AG08395 (cell line): ENCODE measurements at regions not wholly inside any gene's neighbourhood (a gene's known extent, or its start where the extent isn't known, plus 50 kb on each side); places are given as distances from the start of the nearest gene placed in this dataset.
A peak's percentile ranks its signal among the peaks of the same experiment; 100 is the strongest.

Experiments used
- DNase-seq: peaks from one replicate; pipeline ENCODE4 v3.0.0; 2012; ENCODE audit warnings: mixed read lengths, low spot score

DNA sequence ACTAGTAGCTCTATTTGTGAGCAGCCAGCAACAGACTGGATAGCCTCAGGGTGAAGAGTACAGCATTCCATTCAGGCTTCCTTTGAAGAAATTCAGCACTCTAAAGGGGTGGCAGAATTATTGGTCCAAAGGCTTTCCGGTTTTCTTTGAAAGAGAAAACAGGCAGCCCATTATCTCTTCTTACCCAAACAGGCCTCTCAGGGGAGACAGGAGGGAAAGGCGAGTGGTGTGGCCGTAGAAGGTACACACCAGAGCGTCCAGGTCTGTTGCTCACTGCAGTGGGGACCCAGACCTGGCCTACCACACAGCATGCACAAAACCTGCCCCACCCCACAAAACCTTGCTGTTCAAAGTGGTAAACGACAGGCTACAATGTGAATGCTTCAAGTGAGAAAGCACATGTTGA lies 83.3 kb downstream of the ZNF608 start:
- peak; percentile 11 for DNase-seq

DNA sequence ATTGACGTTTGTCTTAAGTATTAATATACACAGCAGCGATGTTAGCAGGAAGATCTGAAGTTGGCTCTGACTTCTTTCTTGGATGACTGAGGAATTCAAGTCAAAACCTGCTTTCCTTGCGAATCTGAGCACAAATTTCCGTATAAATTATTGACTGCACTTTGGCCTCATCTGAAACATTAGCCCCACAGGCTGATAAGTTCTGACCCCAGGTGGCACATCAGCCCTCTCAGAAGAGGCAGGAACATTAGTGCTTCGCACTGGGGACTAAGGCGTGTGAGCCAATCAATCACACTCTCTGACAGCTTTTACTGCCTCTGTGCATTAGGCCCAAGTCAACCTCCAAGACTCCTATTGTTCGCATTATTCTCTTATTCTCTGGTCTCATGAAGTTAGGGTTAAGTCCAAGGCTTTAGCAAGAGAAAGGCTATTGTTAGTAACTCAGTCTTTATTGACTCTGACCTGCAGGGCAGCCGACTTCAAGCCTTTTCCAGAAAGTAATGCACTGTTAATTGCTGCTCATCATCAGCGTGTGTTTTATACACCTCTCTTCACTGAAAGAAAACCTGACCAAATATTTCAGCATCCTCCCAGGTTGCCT lies 84.2 kb downstream of the ZNF608 start:
- no peak for DNase-seq

DNA sequence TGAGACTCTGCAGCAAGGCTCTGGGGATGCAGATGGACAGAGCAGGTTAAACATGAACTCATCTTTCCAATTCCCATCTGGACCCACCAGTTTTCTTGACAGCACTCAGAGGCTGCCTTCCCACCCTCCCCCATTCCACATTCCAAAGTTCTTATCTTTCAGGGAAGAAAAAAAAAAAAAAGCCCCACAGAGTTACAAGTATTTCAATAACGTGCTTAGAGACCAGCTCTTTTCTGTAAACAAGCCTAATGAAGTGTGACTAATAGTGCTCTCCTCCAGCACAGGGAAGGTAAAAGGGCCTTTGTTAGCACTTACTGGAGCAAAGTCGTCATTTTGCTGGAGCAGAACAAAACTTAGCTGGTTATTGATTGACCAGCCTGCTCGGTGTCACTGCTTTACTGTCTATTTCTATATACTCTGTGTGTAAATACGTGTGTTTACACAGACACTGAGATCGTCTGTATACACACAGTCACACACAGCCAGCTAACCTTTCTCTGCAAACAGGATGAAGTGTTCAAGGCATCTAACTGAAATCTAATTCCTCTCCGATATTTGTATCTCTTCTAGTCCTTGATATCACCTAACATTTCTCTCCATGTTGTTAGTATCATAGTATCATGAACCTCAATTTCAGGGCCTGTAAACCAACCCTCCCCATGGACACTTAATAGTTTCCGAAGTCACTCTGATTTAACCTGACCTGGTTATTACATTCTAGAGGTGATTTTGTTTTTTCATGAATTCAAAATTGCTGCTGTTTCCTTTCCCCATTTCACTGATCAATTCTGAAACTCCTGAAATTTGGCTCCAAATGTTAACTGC lies 84.9 kb downstream of the ZNF608 start:
- peak; percentile 56 for DNase-seq

DNA sequence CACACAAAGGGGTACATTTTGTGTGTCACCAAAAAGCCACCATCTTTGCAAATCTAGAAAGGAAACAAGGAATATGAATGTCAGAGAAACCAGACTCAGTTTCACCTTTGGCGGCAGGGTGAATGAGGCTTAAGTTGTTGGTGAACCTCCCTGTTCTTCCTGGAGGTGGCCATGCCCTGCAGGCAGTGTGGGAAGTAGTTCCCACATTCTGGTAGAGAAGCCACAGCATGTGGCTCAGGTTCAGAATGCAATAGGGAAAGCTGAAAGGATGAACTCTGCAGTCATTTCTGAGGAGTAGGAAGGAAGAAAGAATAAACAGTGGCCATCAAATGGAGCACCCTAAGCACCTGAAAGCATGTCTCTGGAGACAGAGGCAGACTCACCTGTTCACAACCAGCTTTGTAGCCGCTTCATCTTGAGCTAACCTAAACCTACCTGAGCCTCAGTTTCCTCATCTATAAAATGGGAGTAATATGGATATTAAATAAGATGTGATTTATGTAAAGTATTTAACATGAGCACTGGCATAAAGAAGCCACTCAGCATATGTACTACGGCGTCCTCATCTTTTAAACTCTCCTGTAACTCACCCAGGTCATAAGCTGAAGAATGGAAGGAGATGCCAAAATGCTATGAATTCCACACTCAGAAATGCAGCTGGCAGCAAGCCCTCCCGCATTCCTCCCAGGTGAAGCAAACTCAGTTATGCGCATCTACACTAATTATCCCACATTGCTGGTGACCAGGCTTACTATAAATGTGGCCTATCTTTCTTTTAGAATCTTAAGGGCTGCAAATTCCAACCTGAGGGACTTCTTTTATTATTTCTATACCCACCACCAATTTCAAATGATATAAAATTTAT lies 86.0 kb downstream of the ZNF608 start:
- DNase-seq, result peak; percentile 31

DNA sequence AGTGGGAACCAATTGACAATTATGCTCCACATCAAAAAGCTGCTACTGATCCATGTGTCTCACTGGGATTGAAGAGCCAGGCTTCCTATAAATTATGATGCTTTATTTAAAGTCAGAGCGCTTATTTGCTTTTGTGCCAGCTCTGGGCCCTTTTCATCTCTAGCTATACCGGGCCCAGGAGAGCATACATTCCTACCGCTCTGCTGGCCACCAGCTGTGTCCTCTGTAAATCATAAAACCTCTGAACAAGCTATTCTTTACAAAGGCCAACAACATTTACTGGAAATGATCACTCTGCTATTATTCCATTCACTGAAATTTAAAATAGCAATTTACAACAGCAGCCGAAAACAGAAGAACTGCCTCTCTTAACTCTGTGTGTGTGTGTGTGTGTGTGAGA lies 86.6 kb downstream of the ZNF608 start:
- DNase-seq, result no peak

DNA sequence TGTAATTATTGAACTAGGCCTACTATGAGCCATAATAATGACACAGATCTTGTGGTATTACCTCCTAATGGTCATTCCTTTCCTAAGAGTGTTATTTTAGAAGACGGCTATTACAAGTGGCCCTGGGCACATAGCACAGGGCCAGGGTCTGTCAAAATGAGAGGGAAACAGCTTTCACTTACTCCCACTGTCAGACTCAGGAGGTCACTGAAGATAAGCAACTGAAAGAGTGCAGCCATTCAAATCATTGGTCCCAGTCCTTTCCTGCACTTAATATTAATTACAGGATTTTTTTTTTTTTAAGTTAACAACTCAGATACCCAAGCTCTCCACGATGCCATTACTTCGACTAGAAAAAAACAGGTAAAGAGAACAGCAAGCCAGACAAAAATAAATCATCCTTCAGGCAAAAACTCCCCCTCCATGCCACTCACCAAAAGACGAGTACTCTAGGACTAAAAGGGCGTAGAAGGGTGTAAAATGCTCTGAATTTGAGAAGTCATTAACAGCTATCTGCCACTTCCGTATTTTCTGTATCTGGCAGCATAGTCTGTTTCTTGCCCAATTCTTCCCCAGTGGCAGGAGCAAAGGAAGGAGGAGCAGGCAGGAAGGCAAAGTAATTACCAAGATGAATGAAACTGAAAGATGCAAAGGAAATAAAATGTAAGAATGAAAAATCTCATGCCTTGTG lies 87.4 kb downstream of the ZNF608 start:
- DNase-seq, result no peak

DNA sequence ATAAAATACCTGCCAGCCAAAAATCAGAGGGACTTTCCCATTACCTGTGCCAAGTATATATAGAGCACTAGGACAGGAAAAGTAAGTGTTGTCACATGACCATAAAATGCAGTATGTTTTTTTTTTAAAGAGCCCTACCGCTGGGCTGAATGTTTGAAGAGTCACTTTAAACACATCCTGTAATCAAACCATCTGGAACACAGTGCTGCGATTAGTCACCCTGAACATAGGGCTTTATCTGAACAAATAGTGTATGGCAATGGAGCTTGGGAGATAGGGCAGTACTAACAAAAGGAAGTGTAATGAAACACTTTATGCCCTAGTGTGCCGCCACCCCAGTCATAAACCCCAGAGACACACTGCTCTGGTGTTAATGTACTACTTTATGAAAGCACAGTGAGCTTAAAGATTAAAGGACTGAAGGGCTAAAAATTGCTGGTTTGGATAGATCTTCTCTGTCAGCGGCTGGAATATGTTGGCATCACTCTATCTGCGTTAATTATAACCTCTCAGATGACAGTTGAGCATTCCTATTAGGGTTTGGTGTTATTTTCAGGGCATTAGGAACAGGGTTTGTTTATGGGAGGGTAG lies 90.4 kb downstream of the ZNF608 start:
- peak; percentile 19 for DNase-seq

DNA sequence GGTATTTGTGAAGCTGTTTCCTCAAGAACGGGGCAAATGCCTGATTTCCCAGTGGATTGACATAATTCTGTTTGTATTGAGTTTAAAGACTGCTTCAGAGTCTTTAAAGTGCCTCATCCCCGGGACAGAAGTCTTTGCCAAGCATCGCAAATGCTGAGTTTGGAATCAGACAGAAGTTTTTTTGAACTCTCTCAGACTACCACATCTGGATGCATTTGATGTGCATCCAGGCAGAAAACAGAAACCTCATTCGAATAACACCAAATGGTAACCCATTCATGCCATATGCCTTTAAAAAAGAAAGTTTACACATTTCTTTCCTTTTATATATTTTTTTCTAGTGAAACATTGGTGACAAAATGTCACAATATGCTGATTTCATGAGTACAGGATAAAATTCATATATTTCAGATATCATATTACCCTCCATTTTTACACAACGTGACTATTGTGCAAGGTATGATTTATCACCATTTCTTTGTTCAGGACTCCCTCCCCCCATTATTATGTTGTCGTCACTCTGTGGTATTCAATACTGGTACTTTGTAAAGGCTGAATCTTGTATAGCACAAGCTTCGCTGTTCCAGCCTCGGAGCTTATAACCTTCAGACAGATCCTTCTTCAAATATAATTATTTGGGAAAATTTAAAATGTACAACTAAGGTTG lies 91.1 kb downstream of the ZNF608 start:
- no peak for DNase-seq

DNA sequence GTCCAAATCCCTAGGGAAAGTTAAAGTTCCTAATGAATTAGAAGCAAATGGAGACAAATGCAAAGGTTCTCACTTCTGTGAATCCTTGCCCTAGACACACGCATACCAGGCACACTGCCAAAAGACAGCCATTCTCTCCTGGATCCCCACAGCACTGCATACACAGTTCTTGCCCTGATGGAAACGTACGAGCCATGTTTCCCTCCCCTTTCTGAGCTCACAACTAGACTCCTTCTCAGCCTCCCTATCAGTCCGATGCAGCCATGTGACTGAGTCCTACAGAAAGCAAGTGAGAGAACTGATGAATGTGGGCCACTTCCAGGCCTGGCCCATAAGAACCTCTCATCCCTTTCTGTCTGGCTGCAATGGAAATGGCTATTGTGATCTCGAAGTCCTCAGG lies 92.0 kb downstream of the ZNF608 start:
- no peak for DNase-seq

DNA sequence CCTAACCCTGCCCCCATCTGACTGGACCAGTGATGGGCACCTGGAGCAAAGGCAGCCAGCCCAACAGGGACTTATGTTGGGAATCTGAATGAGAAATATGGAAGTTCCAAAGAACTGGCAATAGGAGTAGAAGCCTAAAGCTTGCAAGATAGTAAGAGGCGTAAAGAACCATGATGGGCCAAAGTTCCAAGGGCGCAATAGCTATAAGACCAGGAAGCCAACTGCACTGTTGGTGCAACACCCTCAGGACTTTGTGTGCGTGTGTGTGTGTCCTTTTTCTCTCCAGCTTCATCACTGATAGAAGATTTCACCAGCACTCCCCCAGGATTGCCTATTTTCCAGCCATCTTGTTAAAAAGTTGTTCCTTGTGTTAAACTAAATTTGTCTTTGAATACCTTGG lies 92.8 kb downstream of the ZNF608 start:
- DNase-seq, result no peak

DNA sequence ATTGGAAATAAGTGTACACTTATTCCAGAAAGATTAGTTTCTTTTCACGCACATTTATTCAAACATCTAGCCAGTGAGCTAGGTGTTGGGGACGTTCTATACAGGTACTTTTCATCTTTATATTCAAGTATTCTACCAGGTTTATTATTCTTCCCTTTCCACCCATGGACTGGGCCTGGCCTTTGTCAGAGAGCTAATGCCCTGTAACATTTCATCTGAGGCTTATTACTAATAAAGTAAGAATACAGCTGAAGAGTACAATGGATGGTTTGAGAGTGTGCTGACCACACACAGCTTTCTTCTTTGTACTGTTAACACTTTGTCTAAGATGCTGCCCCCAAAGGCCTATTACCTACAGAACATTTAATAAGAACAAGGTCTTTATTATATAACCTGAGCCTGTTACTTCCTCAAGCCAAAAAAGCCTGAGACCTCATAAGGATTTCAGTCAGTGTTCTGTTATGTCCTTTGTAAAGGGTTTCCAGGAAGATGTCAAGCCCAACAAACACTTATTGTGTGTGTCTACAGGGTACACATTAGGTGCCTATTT lies 93.5 kb downstream of the ZNF608 start:
- no peak for DNase-seq

DNA sequence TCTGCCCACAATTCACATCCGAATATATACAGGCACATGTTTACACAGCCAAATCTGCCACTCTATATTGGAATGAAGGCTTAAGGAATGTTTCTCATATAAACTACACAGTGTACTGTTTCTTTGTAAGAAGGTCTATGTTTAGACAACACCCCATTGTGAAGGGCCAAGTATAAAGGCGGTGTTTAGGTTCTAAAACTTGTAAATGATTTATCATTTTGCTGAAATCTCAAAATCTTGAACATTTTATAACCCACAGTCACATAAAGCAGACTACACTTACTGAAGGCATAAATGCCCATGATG lies 94.0 kb downstream of the ZNF608 start:
- DNase-seq, result no peak

DNA sequence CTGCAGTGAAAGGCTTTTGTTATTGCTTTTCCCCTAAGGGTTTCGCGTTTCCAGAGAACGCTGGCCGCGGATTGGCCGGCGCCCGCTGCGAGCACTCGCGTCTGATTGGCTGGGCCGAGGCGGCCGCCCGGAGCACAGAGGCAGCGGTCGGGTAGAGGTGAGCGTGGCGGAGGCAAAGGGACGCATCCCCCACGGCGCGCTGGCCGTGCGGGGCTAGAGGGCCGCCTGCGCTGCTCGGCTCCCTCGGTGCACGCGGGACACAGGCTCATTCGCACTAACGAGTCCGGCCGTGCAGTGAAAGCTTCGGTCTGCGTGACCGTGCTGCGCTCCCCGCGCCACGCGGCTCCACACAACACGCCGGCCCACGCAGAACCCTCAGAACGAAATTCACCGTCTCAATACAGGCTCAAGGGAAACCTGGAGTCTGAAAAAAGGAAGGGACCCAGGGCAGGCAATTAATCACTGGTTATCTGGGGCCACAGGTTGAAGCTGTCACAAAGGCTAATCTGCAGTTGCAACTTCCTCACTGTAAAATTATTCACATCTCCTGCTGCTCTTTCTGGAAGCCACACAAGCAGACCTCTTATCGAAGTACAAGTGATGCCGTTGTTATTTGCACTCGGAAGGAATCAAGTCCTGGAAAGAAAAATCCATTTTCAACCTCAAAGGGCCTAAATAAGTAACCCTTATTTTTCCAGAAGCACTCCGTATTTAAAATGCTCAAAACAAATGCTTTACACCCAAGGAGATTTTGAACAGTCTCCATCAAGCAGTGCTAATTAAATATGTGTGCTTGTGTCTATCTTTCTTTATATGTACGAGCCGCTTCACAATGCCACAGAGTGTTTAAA lies 94.6 kb downstream of the ZNF608 start:
- peak; percentile 82 for DNase-seq

DNA sequence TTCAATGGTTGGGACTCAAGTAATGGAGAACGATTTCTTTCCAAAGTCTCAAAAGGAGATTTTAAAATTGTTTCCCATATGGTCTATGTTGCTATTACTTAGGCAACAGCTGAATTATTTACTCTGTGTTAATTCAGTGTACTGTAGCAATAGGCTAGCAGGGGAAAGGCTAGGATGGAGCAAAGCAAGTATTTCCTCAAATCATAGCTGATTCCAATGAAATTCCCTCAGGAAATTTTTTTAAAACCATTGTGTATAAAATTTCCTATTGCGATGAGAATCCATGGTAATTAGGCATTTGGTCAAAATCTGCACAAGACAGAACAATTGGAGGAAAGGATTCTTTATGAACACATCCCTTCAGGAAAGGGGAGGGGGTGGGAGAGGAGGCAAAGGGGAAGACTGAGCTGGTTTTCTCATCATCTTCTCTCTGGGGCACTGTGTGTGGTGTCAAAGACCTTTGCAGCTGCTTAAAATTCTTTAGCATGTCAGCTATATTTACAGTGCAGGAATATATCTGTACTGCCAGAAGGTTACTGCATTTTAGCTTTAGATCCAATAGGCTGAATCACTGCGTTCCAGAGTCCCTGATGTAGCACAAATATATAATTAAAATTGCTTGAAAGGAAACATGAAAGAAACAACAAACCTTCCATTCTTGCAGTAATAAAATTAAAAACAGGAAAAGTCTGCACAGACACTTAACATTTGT lies 95.3 kb downstream of the ZNF608 start:
- DNase-seq, result no peak

DNA sequence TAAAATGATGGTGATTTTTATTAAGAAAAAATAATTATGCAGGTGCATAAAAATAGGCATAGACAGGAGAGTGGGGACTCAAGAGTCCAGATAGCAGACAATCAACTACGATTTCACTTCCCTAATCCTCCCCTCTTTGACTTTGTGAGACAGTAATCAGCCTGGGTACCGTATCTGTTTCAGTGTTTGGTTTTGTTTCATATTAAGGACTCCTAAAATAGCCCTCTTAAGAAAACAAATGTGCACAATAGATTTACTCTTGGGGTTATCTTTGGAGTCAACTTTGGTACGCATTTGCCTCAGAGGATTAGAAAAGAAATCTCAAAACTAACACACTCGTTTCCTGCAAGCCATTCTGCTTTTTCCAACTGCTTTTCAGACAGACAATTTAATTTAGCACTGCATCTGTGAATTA lies 96.3 kb downstream of the ZNF608 start:
- DNase-seq, result no peak

DNA sequence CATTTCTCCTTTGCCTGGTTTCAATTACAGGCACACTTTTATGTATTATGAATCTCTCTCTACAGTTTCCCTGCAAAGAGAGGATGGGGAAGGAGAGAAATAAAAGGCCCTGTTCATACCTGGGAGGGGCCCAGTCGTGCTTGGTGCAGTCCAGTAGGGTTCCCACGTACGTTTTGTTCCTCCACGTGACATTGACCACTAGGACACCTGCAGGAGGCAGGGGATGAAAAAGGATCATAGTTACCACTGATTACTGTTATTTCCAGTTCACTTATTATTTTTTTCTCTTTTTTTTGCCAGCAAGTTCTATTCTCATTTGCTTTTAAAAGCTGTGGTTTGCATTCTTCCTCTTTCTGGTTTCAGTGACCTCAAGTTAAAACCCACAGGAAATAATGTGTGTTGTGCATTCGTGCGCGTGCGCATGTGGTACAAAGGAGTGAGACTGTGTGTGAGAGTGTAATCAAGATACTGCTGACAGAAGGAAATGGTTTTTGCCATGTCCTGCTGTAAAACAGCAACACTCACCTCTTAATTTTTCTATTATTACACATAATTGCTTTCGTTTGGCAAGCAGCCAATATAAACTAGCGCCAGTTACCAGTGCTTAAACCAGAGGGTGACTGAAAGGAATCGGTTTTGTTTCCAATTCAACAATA lies 96.8 kb downstream of the ZNF608 start:
- peak; percentile 88 for DNase-seq

DNA sequence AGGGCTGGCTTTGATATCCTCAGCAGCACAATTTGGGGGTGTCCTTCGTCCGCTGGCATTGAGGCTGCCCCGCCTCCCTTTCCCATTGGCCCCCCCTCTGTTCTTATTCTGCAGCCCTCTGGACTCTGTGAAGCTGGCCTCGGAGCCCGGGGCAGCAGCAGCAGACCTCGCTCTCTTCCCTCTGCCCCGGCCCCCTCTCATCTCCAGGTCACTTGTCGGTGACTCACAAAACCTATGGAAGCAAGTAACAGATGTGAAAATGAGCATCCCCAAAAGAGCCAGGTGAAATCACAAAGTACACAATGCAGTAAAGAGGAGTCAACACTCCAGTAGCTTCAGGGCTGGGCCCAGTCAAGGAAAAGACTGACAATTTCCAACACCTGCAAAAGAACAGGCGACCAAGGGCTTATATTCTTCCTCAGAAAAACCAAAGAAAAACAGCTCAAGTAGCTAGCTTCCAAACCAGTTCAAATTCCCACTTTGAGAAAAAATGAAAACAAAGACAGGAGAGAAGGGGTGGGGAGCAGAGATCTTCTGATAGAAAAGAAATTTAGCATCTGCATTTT lies 97.5 kb downstream of the ZNF608 start:
- no peak for DNase-seq

DNA sequence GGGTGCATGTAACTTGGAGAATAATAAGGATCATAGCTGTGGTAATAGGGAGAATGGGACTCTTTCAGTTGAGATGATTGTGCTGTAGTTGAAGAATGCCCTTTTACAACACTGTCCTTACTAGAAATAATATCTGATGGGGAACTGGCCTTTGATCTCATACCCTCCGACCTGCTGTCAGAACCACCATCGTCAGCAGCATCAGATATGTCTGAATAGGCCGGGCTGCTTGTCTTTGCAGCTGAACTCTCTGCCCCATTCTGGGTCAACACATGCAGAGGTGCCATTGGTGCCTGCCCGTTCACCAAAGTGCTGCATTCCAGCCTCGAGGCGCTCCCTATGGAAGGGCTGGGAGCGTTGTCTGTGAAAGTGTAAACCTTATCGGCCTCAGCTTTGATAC lies 99.1 kb downstream of the ZNF608 start:
- no peak for DNase-seq

DNA sequence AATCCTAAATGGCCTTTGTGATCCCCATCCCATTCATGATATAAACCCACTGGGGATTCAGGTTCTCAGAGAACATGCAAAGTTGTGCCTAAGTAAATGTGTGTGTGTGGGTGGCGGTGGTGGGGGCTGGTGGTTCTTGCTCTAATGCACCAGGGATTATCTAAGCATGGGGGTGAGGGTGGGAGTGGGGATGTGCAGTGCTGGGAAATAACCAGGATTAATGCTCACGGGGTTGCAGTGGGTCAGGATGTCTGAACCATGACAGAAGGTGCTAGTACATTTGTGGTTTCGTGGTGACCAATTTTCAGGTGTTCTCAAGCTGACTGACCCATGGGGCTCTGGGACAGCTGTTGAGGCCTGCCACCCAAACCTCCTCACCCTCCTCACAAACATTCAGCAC lies 101.0 kb downstream of the ZNF608 start:
- DNase-seq, result no peak
